PC-3 (cell line): ENCODE measurements at regions not wholly inside any gene's neighbourhood (a gene's known extent, or its start where the extent isn't known, plus 50 kb on each side); places are given as distances from the start of the nearest gene placed in this dataset.
"Not testable (repeated sequence)": the region's sequence is repeated elsewhere in the genome, so short reads cannot be mapped to it uniquely, and the experiment has no call there.

Experiments used
- CTCF ChIP-seq: fragments of 300-600 bp; sonication (generic); conservative IDR thresholded peaks from 2 replicates; pipeline ENCODE4 v1.5.1; 2017; ENCODE audit warnings: antibody characterized with exemption, low read depth, mild to moderate bottlenecking, low read length
- EZH2 ChIP-seq: fragments of 300-600 bp; sonication (generic); IDR thresholded peaks from one replicate; pipeline ENCODE4 v1.6.1; 2017; ENCODE audit warnings: antibody characterized with exemption, mild to moderate bottlenecking, low read length; ENCODE audit not compliant: unreplicated experiment

DNA sequence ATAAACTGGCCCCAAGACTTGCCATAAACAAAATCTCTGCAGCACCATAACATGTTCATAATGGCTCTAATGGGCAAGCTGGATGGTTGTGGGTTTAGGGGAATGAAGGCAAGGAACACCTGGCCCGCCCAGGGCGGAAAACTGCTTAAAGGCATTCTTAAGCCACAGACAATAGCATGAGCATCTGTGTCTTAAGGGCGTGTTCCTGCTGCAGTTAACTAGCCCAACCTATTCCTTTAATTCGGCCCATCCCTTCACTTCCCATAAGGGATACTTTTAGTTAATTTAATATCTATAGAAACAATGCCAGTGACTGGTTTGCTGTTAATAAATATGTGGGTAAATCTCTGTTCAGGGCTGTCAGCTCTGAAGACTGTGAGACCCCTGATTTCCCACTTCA lies 97.7 kb downstream of the NDUFA12 start:
- not testable (repeated sequence) for TF ChIP-seq CTCF, EZH2
